Endodermal cell (in vitro differentiated cells): ENCODE measurements at regions not wholly inside any gene's neighbourhood (a gene's known extent, or its start where the extent isn't known, plus 50 kb on each side); places are given as distances from the start of the nearest gene placed in this dataset.
A peak's percentile ranks its signal among the peaks of the same experiment; 100 is the strongest.

Source experiments
- DNase-seq: peaks from one replicate; pipeline ENCODE4 v3.0.0-alpha.2; 2017
- H3K27ac ChIP-seq: 2 replicates; pipeline ENCODE4 v1.5.1; 2013; ENCODE audit warnings: mild to moderate bottlenecking, low read depth, low read length, moderate library complexity
- H3K27me3 ChIP-seq: 2 replicates; pipeline ENCODE4 v1.6.1; 2013; ENCODE audit warnings: mild to moderate bottlenecking, low read length, moderate library complexity; ENCODE audit not compliant: insufficient read depth, control insufficient read depth, poor library complexity, severe bottlenecking
- H3K36me3 ChIP-seq: 2 replicates; pipeline ENCODE4 v1.7.0; 2013; ENCODE audit warnings: mild to moderate bottlenecking, low read length, moderate library complexity; ENCODE audit not compliant: control insufficient read depth, insufficient read depth
- H3K4me1 ChIP-seq: one replicate; pipeline ENCODE4 v1.7.0; 2013; ENCODE audit warnings: low read length; ENCODE audit not compliant: control insufficient read depth, insufficient read depth
- H3K4me3 ChIP-seq: 2 replicates; pipeline ENCODE4 v1.5.1; 2013; ENCODE audit warnings: mild to moderate bottlenecking, low read length, moderate library complexity
- H3K9ac ChIP-seq: 2 replicates; pipeline ENCODE4 v1.6.1; 2013; ENCODE audit warnings: mild to moderate bottlenecking, low read length, moderate library complexity; ENCODE audit not compliant: poor library complexity, severe bottlenecking; ENCODE audit errors: extremely low read depth
- H3K9me3 ChIP-seq: 2 replicates; pipeline ENCODE4 v1.6.1; 2013; ENCODE audit warnings: mild to moderate bottlenecking, low read length, moderate library complexity; ENCODE audit not compliant: control insufficient read depth
- H3K27ac Mint-ChIP-seq: 2 replicates; pipeline ENCODE4 v1.8.0; 2020; ENCODE audit warnings: mixed read lengths
- H3K27me3 Mint-ChIP-seq: 2 replicates; pipeline ENCODE4 v1.8.0; 2021; ENCODE audit warnings: mild to moderate bottlenecking, mixed read lengths; ENCODE audit not compliant: insufficient read depth
- H3K36me3 Mint-ChIP-seq: 2 replicates; pipeline ENCODE4 v1.8.0; 2020; ENCODE audit warnings: low read depth, mixed read lengths
- H3K4me1 Mint-ChIP-seq: 2 replicates; pipeline ENCODE4 v1.8.0; 2020; ENCODE audit warnings: mixed read lengths
- H3K4me3 Mint-ChIP-seq: 2 replicates; pipeline ENCODE4 v1.8.0; 2020; ENCODE audit warnings: mild to moderate bottlenecking, moderate library complexity, mixed read lengths
- H3K9me3 Mint-ChIP-seq: 2 replicates; pipeline ENCODE4 v1.8.0; 2020; ENCODE audit warnings: mild to moderate bottlenecking, mixed read lengths
- CTCF ChIP-seq: fragments of 200-600 bp; sonication (generic); conservative IDR thresholded peaks from 2 replicates; pipeline ENCODE4 v1.5.0; 2021; ENCODE audit warnings: antibody characterized with exemption, mild to moderate bottlenecking
- WGBS, 2 experiments: methylation state at CpG; one replicate each; pipeline versions ENCODE4 v1.1.5 to v1.1.7; 2013; ENCODE audit warnings: missing lambda C conversion rate in 2 of 2, mixed read lengths in 1 of 2; ENCODE audit not compliant: insufficient coverage in 1 of 2, insufficient read length in 1 of 2; 5-methylcytosine and 5-hydroxymethylcytosine counted together

- Histone ChIP-seq H3K4me1 (peaks cover 6% of the 10 kb centered on the region), H3K9ac (no peak overlapping the region), H3K27me3 (no peaks in the 10 kb centered on the region), H3K27ac (no peak overlapping the region), H3K9me3 (no peaks in the 10 kb centered on the region), H3K36me3 (no peaks in the 10 kb centered on the region), H3K4me3 (peak overlapping the region; percentile 43)
- Mint-ChIP-seq H3K27me3 (no peaks in the 10 kb centered on the region), H3K4me3 (no peak overlapping the region), H3K27ac (peak overlapping the region; percentile 83), H3K36me3 (no peaks in the 10 kb centered on the region), H3K9me3 (no peaks in the 10 kb centered on the region), H3K4me1 (peaks cover 41% of the 10 kb centered on the region)
- 83% methylated on average over 1 of the region's 1 CpG; no CpG with 5 or more reads in 1 of the 2 experiments for WGBS, 2 experiments
- peak; percentile 72 for DNase-seq
- TF ChIP-seq CTCF: no peak
Measured at GRCh38 chr5:116671211-116671736, 96.7 kb upstream of the SEMA6A start.

- Mint-ChIP-seq H3K4me1 (peaks cover 41% of the 10 kb centered on the region), H3K27me3 (no peaks in the 10 kb centered on the region), H3K36me3 (no peaks in the 10 kb centered on the region), H3K4me3 (no peak overlapping the region), H3K27ac (no peak overlapping the region), H3K9me3 (no peaks in the 10 kb centered on the region)
- TF ChIP-seq CTCF: no peak
- no peaks in the 10 kb centered on the region for H3K27me3 ChIP-seq
- no peak overlapping the region for H3K27ac ChIP-seq
- DNase-seq: no peak
- H3K9ac ChIP-seq: no peak overlapping the region
- no peaks in the 10 kb centered on the region for H3K36me3 ChIP-seq
- WGBS, 2 experiments: 87 to 94% methylated on average over 4 of the region's 4 CpGs
- H3K4me1 ChIP-seq: peaks cover 6% of the 10 kb centered on the region
- no peak overlapping the region for H3K4me3 ChIP-seq
- no peaks in the 10 kb centered on the region for H3K9me3 ChIP-seq
Measured at GRCh38 chr5:116669261-116670031, 94.8 kb upstream of the SEMA6A start.

GRCh38 chr5:116668390-116668789 lies 93.8 kb upstream of the SEMA6A start:
- Histone ChIP-seq H3K36me3 (no peaks in the 10 kb centered on the region), H3K4me1 (peaks cover 6% of the 10 kb centered on the region), H3K27me3 (no peaks in the 10 kb centered on the region), H3K9ac (no peak overlapping the region), H3K27ac (no peak overlapping the region), H3K4me3 (no peak overlapping the region), H3K9me3 (no peaks in the 10 kb centered on the region)
- DNase-seq: no peak
- no peak for TF ChIP-seq CTCF
- Mint-ChIP-seq H3K36me3 (no peaks in the 10 kb centered on the region), H3K4me3 (no peak overlapping the region), H3K27me3 (no peaks in the 10 kb centered on the region), H3K27ac (no peak overlapping the region), H3K4me1 (peaks cover 43% of the 10 kb centered on the region), H3K9me3 (no peaks in the 10 kb centered on the region)
- WGBS, 2 experiments: 68 to 80% methylated on average over 1 of the region's 1 CpG
